Activated CD4-positive, CD25-positive, alpha-beta regulatory T cell (primary cell): ENCODE measurements at regions not wholly inside any gene's neighbourhood (a gene's known extent, or its start where the extent isn't known, plus 50 kb on each side); places are given as distances from the start of the nearest gene placed in this dataset.
"Not testable (repeated sequence)": the region's sequence is repeated elsewhere in the genome, so short reads cannot be mapped to it uniquely, and the experiment has no call there.

Experiments used
- DNase-seq, 4 experiments: peaks; one replicate each; lab custom pipeline; 2025; lab: John Stamatoyannopoulos, UW

DNA sequence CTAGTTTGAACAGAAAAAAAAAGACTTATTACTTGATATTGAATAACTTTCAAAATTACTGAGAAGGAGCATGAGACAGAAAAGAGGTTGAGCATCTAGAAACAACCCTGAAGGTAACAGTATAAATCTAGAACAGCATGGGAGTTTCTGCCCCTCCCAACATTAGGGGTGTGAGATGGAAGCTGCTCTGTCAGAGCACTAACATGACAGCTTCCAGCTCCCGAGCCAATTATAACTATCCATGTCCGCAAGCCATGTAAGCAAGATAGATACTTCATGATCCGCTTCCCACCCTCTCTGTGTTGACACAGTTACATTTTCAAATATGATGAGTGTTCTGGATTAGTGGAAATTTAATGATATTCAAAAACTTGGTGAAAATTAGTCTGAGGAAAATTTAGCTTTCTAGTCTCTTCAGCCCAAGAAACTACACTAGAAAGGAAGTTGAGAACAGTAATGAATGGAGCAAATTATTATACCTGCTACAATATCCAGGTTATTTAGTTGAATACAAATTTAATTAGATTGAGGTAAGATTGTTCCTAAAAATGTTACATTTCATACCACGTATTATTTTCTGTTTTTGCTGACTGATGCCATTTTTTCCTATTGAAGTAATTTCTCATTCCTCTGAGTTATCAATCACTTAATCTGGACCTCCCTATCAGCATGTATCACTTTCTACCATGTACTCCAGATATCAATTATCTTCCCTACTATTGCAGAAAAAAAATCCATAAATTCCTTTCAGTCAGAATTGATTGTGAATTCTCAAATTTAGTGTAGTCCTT lies 129.3 kb upstream of the SLIT2 start:
- no peak for DNase-seq

- DNase-seq: no peak
Observed at GRCh38 chr4:20119141-20119540, 132.6 kb upstream of the SLIT2 start.

- no peak for DNase-seq
Observed at GRCh38 chr4:20109391-20109790, 142.3 kb upstream of the SLIT2 start.

GRCh38 chr4:20106921-20107320 lies 144.8 kb upstream of the SLIT2 start:
- no peak for DNase-seq

- no peak for DNase-seq
Observed at GRCh38 chr4:20101831-20102230, 149.9 kb upstream of the SLIT2 start.

GRCh38 chr4:20096911-20097310 lies 154.8 kb upstream of the SLIT2 start:
- no peak for DNase-seq

DNA sequence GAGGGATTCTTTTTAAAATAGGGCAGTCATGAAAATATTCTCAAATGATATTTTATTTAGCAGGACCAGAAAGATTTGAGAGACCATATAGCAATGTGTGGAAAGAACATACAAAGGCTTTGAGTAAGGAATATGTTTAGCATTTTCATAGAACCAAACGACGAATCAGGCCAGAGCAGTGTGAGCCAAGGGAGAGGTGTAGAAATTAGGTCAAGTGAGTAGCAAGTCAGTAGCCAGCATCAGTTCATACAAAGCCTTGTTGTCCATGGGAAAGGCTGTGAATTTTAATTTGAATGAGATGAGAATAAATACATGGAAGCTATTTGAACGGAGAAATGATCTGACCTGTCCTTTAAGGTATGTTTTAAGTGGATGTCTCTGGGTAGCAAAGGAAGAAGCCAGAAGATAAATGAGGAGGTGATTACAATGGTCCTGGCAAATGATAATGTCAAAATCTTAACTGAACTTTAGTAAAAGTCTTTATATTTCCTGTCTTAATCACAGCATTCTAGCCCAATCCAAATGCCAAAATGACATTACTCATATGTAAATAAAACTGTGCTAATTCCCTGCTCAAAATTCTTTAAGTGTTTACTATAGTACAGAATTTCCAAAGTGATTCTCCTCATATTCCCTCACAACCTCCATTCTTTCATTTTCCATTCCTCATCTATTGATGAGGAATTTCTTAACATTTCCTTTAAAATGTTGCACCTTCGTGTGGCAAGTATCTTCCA lies 155.7 kb upstream of the SLIT2 start:
- no peak for DNase-seq

GRCh38 chr4:20091781-20092180 lies 159.9 kb upstream of the SLIT2 start:
- no peak for DNase-seq

DNA sequence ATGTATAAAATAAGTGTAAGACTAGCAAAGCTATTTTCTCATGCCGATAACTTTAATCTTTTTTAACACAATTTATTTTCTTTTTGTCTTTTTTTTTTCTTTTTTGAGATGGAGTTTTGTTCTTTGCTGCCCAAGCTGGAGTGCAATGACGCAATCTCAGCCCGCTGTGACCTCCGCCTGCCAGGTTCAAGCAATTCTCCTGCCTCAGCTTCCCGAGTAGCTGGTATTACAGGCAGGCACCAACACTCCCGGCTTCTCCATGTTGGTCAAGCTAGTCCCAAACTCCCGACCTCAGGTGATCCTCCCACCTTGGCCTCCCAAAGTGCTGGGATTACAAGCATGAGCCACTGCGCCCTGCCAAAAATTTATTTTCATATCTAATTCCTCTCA lies 164.2 kb upstream of the SLIT2 start:
- no peak for DNase-seq

GRCh38 chr4:20086799-20087521 lies 164.7 kb upstream of the SLIT2 start:
- DNase-seq: no peak

GRCh38 chr4:20086067-20086798 lies 165.5 kb upstream of the SLIT2 start:
- DNase-seq: no peak

DNA sequence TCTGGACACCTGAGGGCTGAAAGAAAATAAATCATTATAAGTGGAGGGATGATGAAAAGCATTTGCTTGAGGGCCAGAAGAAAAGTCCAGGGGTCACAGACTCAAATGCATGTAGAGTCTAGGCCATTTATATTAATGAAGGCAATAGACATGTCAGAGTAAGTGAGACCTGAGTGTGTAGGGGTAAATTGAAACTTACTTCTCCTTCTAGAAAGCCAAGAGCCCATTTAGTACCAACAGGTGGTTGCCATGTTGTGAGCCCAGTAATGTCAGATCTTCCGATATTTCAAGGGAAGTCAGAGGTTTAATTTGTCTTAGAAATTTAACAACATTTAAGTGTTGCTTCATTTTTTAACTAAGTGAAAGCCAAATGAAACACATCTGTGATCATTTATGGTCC lies 166.1 kb upstream of the SLIT2 start:
- no peak for DNase-seq

- DNase-seq: no peak
Observed at GRCh38 chr4:20085156-20085555, 166.5 kb upstream of the SLIT2 start.

- no peak for DNase-seq
Observed at GRCh38 chr4:20084488-20084887, 167.2 kb upstream of the SLIT2 start.

- no peak for DNase-seq
Observed at GRCh38 chr4:20078644-20079043, 173.1 kb upstream of the SLIT2 start.

GRCh38 chr4:20075248-20075871 lies 176.3 kb upstream of the SLIT2 start:
- DNase-seq: no peak

GRCh38 chr4:20074450-20074849 lies 177.3 kb upstream of the SLIT2 start:
- DNase-seq: no peak

DNA sequence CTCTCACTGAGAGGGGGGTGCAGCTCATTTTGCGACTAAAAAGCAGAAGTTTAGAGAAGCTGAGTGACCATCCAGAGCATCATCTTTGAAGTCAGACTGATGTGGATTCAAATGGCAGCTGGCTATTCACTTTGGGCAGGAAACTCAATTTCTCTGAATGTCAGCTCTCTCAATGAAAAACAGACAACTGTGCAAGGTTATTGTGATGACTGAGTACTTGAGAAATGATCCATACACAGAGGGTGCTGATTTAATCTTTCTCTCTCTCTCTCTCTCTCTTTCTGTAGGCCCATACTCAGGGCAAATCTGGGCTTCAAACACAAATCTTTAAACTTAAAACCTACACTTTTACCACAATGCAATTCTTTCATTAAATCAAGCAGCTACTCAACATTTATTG lies 185.8 kb upstream of the SLIT2 start:
- no peak for DNase-seq

DNA sequence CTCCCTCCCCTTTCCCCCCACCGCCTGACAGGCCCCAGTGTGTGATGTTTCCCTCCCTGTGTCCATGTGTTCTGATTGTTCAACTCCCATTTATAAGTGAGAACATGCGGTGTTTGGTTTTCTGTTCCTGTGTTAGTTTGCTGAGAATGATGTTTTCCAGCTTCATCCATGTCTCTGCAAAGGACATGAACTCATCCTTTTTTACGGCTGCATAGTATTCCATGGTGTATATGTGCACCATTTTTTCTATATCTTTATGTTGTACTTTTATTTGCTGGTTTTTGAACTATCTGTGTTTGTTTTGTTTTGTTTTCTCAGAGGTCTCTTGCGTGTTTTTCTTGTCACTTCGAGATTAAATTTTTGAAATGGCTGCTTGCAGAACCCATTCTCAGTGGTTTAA lies 188.8 kb upstream of the SLIT2 start:
- not testable (repeated sequence) for DNase-seq

GRCh38 chr4:20062054-20062453 lies 189.7 kb upstream of the SLIT2 start:
- no peak for DNase-seq

DNA sequence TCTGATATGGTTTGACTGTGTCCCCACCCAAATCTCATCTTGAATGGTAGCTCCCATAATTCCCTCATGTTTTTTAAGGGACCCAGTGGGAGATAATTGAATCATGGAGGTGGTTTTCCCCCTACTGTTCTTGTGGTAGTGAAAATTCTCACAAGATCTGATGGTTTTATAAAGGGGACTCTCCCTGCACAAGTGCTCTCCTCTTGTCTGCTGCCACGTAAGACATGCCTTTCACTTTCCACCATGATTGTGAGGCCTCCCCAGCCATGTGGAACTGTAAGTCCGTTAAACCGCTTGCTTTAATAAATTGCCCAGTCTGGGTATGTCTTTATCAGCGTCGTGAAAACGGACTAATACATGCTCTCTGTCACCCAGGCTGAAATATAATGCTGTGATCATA lies 200.9 kb upstream of the SLIT2 start:
- DNase-seq: no peak

DNA sequence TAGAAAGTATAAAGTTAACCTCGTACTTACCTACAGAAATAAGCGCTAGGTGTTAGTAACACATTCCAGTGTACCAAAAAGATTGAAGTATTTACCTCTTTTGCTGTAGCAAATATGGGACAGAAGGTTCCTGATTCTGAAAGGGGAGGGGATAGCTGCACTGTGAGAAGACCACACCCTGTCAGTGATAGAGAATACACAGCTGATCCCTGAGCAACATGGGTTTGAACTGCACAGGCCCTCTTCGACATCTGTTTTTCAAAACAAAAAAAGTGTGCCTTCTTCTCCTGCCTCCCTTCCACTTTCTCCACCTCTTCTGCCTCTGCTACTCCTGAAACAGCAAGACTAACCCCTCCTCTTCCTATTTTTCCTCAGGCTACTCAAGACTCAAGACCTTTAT lies 201.8 kb upstream of the SLIT2 start:
- no peak for DNase-seq
